NB4 (cell line): ENCODE measurements at regions not wholly inside any gene's neighbourhood (a gene's known extent, or its start where the extent isn't known, plus 50 kb on each side); places are given as distances from the start of the nearest gene placed in this dataset.
A peak's percentile ranks its signal among the peaks of the same experiment; 100 is the strongest.

ENCODE experiments used
- DNase-seq: peaks from one replicate; pipeline ENCODE4 v3.0.0; 2010; ENCODE audit warnings: low read depth
- H3K4me3 ChIP-seq: one replicate; pipeline ENCODE4 v1.5.1; 2011; ENCODE audit warnings: mild to moderate bottlenecking, low read depth, low read length, moderate library complexity
- MYC ChIP-seq: IDR thresholded peaks from 2 replicates; pipeline ENCODE4 v1.6.1; 2011; ENCODE audit warnings: low read depth, low read length
- POLR2A ChIP-seq: IDR thresholded peaks from 2 replicates; pipeline ENCODE4 v1.6.1; 2011; ENCODE audit warnings: mild to moderate bottlenecking; ENCODE audit not compliant: insufficient read length; ENCODE audit errors: extremely low read depth
- TF ChIP-seq, protein P1 (sequence below): IDR thresholded peaks from one replicate; pipeline ENCODE4 v1.5.1; 2012; ENCODE audit warnings: low read depth, low read length
- TF ChIP-seq, protein P2 (sequence below): IDR thresholded peaks from 2 replicates; pipeline ENCODE4 v1.6.1; 2011; ENCODE audit warnings: low read depth, low read length

DNA sequence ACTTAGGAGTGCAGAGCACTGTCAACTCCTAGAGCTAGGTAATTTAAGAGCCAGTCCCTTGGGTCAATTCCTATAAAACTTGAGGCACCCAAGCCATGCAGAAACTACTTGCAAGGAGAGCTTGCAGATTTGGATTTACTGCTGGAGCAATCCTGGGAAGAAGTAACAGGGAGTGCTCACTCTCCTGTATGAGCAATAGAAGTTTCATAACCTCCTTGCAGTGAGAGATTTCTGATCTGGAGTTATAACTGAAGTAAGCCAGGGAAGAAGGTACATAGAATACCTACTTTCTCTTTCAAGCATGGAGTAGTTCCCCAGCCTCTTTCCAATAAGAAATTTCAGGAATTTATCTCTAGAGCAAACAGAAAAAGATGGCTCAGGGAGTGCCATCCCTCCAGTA, 650.1 kb upstream of the USP15 start:
- no peak overlapping the region for H3K4me3 ChIP-seq
- TF ChIP-seq MYC (no peak), POLR2A (no peak)
- TF ChIP-seq, protein P1, sequence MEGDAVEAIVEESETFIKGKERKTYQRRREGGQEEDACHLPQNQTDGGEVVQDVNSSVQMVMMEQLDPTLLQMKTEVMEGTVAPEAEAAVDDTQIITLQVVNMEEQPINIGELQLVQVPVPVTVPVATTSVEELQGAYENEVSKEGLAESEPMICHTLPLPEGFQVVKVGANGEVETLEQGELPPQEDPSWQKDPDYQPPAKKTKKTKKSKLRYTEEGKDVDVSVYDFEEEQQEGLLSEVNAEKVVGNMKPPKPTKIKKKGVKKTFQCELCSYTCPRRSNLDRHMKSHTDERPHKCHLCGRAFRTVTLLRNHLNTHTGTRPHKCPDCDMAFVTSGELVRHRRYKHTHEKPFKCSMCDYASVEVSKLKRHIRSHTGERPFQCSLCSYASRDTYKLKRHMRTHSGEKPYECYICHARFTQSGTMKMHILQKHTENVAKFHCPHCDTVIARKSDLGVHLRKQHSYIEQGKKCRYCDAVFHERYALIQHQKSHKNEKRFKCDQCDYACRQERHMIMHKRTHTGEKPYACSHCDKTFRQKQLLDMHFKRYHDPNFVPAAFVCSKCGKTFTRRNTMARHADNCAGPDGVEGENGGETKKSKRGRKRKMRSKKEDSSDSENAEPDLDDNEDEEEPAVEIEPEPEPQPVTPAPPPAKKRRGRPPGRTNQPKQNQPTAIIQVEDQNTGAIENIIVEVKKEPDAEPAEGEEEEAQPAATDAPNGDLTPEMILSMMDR: no peak
- TF ChIP-seq, protein P2, sequence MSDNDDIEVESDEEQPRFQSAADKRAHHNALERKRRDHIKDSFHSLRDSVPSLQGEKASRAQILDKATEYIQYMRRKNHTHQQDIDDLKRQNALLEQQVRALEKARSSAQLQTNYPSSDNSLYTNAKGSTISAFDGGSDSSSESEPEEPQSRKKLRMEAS: no peak
- DNase-seq: no peak

DNA sequence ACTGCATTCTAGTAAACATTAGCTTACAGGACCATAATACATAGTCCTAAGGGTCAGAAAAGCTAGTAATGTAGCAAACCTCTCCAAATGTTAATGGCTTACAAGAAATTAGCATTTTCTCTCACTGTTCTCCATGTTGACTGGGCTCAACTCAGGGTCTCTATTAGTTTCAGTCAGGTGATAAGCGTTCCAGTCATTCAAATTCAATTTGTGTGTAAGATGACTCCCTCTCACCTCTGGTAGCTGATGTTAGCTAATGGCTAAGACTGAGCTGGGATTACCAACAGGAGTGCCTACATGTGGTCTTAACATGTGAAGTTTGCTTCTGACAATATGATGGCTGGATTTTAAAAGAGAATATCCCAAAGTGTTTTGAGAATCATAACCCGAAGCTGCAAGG, 630.5 kb upstream of the USP15 start:
- H3K4me3 ChIP-seq: no peak overlapping the region
- no peak for DNase-seq
- TF ChIP-seq MYC (no peak), POLR2A (no peak)
- TF ChIP-seq, protein P1: no peak
- TF ChIP-seq, protein P2: no peak

DNA sequence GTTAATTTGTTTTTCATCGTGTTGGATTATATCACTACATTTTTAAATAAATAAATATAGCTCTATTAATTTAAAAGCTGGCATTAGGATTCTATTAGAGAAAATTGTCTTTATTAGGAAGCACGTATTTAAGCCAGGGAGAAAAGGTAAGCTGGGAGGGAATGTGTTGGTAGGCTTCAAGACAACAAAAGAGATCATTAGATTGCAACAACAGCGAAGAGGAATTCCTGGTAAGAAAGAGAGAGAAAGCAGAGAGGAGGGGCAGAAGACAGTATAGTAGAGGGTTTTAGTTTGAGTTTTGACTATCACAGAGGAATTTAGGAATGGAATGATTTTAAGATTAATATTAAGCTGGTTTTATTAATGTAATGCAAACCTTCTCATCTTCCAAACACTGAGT, 613.6 kb upstream of the USP15 start:
- TF ChIP-seq POLR2A (no peak), MYC (no peak)
- TF ChIP-seq, protein P1: no peak
- TF ChIP-seq, protein P2: no peak
- DNase-seq: no peak

DNA sequence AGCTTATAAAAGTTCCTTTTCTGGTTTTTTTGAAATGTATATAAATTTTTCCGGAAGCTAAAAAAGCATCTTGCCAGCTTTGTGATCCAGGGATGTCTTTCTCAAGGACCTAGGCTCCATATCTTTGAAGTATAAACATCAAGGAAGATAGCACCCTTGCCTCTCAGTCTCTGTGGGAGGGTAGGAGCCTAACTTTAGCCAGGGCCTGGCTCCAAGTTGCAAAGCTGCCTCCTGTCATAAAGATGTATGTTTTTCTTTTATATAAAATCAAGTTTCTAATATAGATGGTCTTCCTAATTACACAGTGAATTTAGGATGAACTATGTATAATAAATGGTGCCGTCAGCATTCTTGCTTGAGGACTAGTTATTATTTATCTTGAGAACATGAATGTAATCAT, 612.6 kb upstream of the USP15 start:
- DNase-seq: no peak
- H3K4me3 ChIP-seq: no peak overlapping the region
- TF ChIP-seq, protein P1: no peak
- TF ChIP-seq, protein P2: no peak
- TF ChIP-seq POLR2A (no peak), MYC (no peak)

More for the DNA sequence above, 613.6 kb upstream of the USP15 start:
- H3K4me3 ChIP-seq: no peak overlapping the region

DNA sequence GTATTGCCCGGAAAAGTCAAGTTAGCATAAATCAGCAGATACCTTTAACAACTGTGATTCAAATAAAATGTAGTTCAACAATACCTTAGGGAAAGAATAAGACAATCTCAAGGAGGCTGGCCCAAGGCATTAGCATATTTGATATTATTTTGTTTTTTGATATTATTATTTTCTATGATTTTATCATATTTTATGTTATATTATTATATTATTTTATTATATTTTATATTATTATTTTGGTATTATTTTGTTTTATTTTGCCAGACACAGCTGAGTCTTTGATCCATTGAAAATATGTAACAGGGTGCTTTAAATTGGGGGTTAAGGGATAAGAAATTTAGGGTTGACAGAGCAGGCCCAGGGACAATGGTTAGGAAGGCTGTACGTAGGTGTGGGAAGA, 607.9 kb upstream of the USP15 start:
- TF ChIP-seq POLR2A (no peak), MYC (no peak)
- TF ChIP-seq, protein P2: no peak
- TF ChIP-seq, protein P1: no peak
- no peak overlapping the region for H3K4me3 ChIP-seq
- DNase-seq: no peak

DNA sequence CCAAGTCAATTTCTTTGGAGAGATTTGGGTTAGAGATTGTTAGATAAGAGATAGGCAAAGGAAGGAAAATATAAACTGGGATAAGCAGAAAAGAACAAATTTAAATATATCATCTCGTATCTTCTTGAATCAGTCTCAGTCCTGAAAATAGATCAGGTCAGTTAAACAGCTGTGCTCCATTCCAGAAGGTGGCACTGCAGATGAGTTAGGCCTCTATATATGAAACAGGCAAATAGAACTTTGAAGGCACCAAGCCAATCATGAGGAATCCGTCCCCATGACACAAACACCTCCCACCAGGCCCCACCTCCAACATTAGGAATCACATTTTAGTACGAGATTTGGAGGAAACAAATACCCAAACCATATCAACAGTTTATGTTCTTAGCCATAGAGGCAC, 605.5 kb upstream of the USP15 start:
- no peak overlapping the region for H3K4me3 ChIP-seq
- peak; percentile 23 for DNase-seq
- no peak for TF ChIP-seq POLR2A
- TF ChIP-seq, protein P1: peak; percentile 23
